ENCODE measurements at regions not wholly inside any gene's neighbourhood (a gene's known extent, or its start where the extent isn't known, plus 50 kb on each side); places are given as distances from the start of the nearest gene placed in this dataset.

GRCh38 chr5:57054135-57054534 lies 102.2 kb upstream of the MIER3 start:
- H3K27me3 ChIP-seq (replicated peaks) = no peaks in the 10 kb centered on the region
- no peak for DNase-seq
- no peak overlapping the region for H3K4me3 ChIP-seq (ENCODE audit: low read depth, low read length)
- no peaks in the 10 kb centered on the region for H3K36me3 ChIP-seq (replicated peaks)
- no peak overlapping the region for H3K27ac ChIP-seq
- in situ Hi-C loops (cut with HindIII; ENCODE audit: low pct_ligation_motif_present, low sequenced_read_pairs) = no loop called here
- TF ChIP-seq CTCF (IDR thresholded peaks at IDR 0.05; ENCODE audit: low read depth, low read length, missing control alignments) = no peak

GRCh38 chr5:57054671-57055070 lies 102.7 kb upstream of the MIER3 start:
- in situ Hi-C loops (cut with HindIII; ENCODE audit: low pct_ligation_motif_present, low sequenced_read_pairs) = no loop called here
- no peak overlapping the region for H3K4me3 ChIP-seq (ENCODE audit: low read depth, low read length)

GRCh38 chr5:57055731-57056130 lies 103.8 kb upstream of the MIER3 start:
- Histone ChIP-seq H3K36me3 (replicated peaks) (no peaks in the 10 kb centered on the region), H3K4me3 (ENCODE audit: low read depth, low read length) (no peak overlapping the region), H3K27ac (no peak overlapping the region), H3K27me3 (replicated peaks) (no peaks in the 10 kb centered on the region)
- DNase-seq = no peak
- no peak for TF ChIP-seq CTCF (IDR thresholded peaks at IDR 0.05; ENCODE audit: low read depth, low read length, missing control alignments)
- in situ Hi-C loops (cut with HindIII; ENCODE audit: low pct_ligation_motif_present, low sequenced_read_pairs) = no loop called here

More at GRCh38 chr5:57054671-57055070, 102.7 kb upstream of the MIER3 start:
- DNase-seq = no peak
- TF ChIP-seq CTCF (IDR thresholded peaks at IDR 0.05; ENCODE audit: low read depth, low read length, missing control alignments) = no peak
- Histone ChIP-seq H3K27me3 (replicated peaks) (no peaks in the 10 kb centered on the region), H3K27ac (no peak overlapping the region), H3K36me3 (replicated peaks) (no peaks in the 10 kb centered on the region)

GRCh38 chr5:57063773-57064172 lies 110.1 kb upstream of the GPBP1 start:
- DNase-seq = no peak
- in situ Hi-C loops (cut with HindIII; ENCODE audit: low pct_ligation_motif_present, low sequenced_read_pairs) = no loop called here
- no peak for TF ChIP-seq CTCF (IDR thresholded peaks at IDR 0.05; ENCODE audit: low read depth, low read length, missing control alignments)
- Histone ChIP-seq H3K27ac (no peak overlapping the region), H3K36me3 (replicated peaks) (no peaks in the 10 kb centered on the region), H3K4me3 (ENCODE audit: low read depth, low read length) (no peak overlapping the region), H3K27me3 (replicated peaks) (no peaks in the 10 kb centered on the region)

GRCh38 chr5:57066924-57067596 lies 106.8 kb upstream of the GPBP1 start:
- H3K4me3 ChIP-seq (ENCODE audit: low read depth, low read length) = no peak overlapping the region
- H3K36me3 ChIP-seq (replicated peaks) = no peaks in the 10 kb centered on the region
- H3K27me3 ChIP-seq (replicated peaks) = no peaks in the 10 kb centered on the region
- TF ChIP-seq CTCF (IDR thresholded peaks at IDR 0.05; ENCODE audit: low read depth, low read length, missing control alignments) = no peak
- H3K27ac ChIP-seq = no peak overlapping the region
- in situ Hi-C loops (cut with HindIII; ENCODE audit: low pct_ligation_motif_present, low sequenced_read_pairs) = no loop called here
- no peak for DNase-seq

- TF ChIP-seq CTCF (IDR thresholded peaks at IDR 0.05; ENCODE audit: low read depth, low read length, missing control alignments) = no peak
- no peak overlapping the region for H3K4me3 ChIP-seq (ENCODE audit: low read depth, low read length)
- in situ Hi-C loops (cut with HindIII; ENCODE audit: low pct_ligation_motif_present, low sequenced_read_pairs) = no loop called here
- no peaks in the 10 kb centered on the region for H3K36me3 ChIP-seq (replicated peaks)
- no peak overlapping the region for H3K27ac ChIP-seq
- no peaks in the 10 kb centered on the region for H3K27me3 ChIP-seq (replicated peaks)
- no peak for DNase-seq
Observed at GRCh38 chr5:57067597-57067924, 106.3 kb upstream of the GPBP1 start.
